ENCODE measurements at regions not wholly inside any gene's neighbourhood (a gene's known extent, or its start where the extent isn't known, plus 50 kb on each side); places are given as distances from the start of the nearest gene placed in this dataset.
"Not testable (repeated sequence)": the region's sequence is repeated elsewhere in the genome, so short reads cannot be mapped to it uniquely, and the experiment has no call there.

GRCh38 chr3:87673132-87673531 is 385.7 kb downstream of the CGGBP1 start:
- H3K9me3 ChIP-seq (ENCODE audit: low read length), result no peaks in the 10 kb centered on the region
- H3K36me3 ChIP-seq (ENCODE audit: insufficient read depth, low read length), result no peaks in the 10 kb centered on the region
- no peaks in the 10 kb centered on the region for H3K4me1 ChIP-seq (ENCODE audit: insufficient read depth, low read length)
- H3K27me3 ChIP-seq (ENCODE audit: insufficient read depth, low read length), result no peaks in the 10 kb centered on the region
- no peak overlapping the region for H2AFZ ChIP-seq (ENCODE audit: low read depth, low read length)
- no peak overlapping the region for H3K4me3 ChIP-seq (ENCODE audit: low read length)

GRCh38 chr3:87654184-87654583 is 377.8 kb upstream of the POU1F1 start:
- no peaks in the 10 kb centered on the region for H3K27me3 ChIP-seq (ENCODE audit: insufficient read depth, low read length)
- H3K9me3 ChIP-seq (ENCODE audit: low read length), result no peaks in the 10 kb centered on the region
- no peaks in the 10 kb centered on the region for H3K36me3 ChIP-seq (ENCODE audit: insufficient read depth, low read length)

DNA sequence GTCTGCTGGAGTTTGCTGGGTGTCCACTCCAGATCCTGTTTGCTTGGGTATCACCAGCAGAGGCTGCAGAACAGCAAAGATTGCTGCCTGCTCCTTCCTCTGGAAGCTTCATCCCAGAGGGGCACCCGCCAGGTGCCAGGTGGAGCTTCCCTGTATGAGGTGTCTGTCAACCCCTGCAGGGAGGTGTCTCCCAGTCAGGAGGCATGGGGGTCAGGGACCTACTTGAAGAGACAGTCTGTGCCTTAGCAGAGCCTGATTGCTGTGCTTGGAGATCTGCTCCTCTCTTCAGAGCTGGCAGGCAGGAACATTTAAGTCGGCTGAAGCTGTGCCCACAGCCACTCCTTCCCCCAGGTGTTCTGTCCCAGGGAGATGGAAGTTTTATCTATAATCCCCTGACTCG is 376.8 kb upstream of the POU1F1 start:
- not testable (repeated sequence) for H2AFZ ChIP-seq (ENCODE audit: low read depth, low read length); H3K9me3 ChIP-seq (ENCODE audit: low read length); H3K27me3 ChIP-seq (ENCODE audit: insufficient read depth, low read length); H3K4me3 ChIP-seq (ENCODE audit: low read length); H3K4me1 ChIP-seq (ENCODE audit: insufficient read depth, low read length); H3K36me3 ChIP-seq (ENCODE audit: insufficient read depth, low read length)

More at GRCh38 chr3:87654184-87654583, 377.8 kb upstream of the POU1F1 start:
- H2AFZ ChIP-seq (ENCODE audit: low read depth, low read length), result no peak overlapping the region
- no peaks in the 10 kb centered on the region for H3K4me1 ChIP-seq (ENCODE audit: insufficient read depth, low read length)
- no peak overlapping the region for H3K4me3 ChIP-seq (ENCODE audit: low read length)

DNA sequence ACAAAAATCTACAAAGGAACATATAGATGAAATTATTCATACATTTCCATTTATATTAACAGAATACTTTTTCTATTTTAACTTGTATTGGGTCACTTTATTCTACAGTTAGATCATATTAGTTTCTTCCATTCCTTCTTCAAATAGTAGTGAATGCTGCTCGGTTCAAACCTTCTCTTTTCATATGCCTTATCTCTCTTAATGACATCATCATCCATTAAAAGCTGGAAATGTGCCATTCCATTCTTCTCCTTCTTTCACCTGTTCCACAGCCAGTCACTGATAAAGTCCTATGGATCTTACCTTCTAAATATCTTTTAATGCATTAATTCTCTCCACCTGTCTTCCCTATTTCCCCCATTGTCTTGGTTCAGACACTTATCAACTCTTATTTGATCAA is 358.0 kb upstream of the POU1F1 start:
- Histone ChIP-seq H3K4me1 (ENCODE audit: insufficient read depth, low read length) (no peaks in the 10 kb centered on the region), H3K36me3 (ENCODE audit: insufficient read depth, low read length) (no peaks in the 10 kb centered on the region), H3K4me3 (ENCODE audit: low read length) (no peak overlapping the region), H3K27me3 (ENCODE audit: insufficient read depth, low read length) (no peaks in the 10 kb centered on the region), H2AFZ (ENCODE audit: low read depth, low read length) (no peak overlapping the region), H3K9me3 (ENCODE audit: low read length) (no peaks in the 10 kb centered on the region)

GRCh38 chr3:87627316-87627715 is 350.9 kb upstream of the POU1F1 start:
- no peaks in the 10 kb centered on the region for H3K4me1 ChIP-seq (ENCODE audit: insufficient read depth, low read length)
- no peaks in the 10 kb centered on the region for H3K27me3 ChIP-seq (ENCODE audit: insufficient read depth, low read length)
- no peak overlapping the region for H3K4me3 ChIP-seq (ENCODE audit: low read length)
- H2AFZ ChIP-seq (ENCODE audit: low read depth, low read length), result no peak overlapping the region
- H3K36me3 ChIP-seq (ENCODE audit: insufficient read depth, low read length), result no peaks in the 10 kb centered on the region
- no peaks in the 10 kb centered on the region for H3K9me3 ChIP-seq (ENCODE audit: low read length)

DNA sequence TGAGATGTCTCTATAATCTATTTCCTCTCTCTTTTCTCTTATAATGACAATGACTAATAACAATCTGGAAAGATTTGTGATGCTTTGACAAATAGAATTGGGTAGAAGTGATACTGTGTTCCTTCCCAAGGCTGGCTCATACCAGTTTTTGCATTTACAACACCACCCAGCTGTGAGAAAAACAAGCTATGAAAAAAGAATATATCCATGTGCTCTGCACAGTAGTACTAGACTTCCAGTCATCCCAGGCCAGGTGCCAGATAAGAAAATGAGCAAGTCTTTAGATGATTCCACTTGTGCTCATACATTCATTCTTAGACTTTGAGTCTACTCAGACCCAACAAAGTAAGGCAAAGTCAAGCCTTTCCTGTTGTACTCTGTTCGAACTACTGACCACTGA is 350.2 kb upstream of the POU1F1 start:
- no peaks in the 10 kb centered on the region for H3K4me1 ChIP-seq (ENCODE audit: insufficient read depth, low read length)
- no peaks in the 10 kb centered on the region for H3K9me3 ChIP-seq (ENCODE audit: low read length)
- no peak overlapping the region for H3K4me3 ChIP-seq (ENCODE audit: low read length)

DNA sequence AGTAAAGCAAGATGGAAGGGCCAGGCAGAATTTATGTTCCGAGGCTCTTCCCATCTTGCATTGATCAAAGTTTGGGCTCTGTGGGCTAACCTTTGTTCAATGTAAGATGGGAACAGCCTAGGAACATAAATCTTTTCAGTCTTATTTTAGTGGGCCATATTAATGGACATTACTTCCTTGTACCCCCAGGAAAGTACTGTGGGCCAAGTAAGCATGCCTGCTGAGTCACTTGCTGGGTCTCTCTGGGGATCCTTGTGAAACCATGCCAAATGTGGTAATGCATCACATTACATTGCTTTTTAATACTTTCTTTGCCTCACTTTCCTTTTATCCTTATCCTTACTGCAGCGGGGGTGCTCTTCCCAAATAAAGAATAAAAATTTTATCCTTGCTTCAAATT is 349.5 kb upstream of the POU1F1 start:
- no peaks in the 10 kb centered on the region for H3K4me1 ChIP-seq (ENCODE audit: insufficient read depth, low read length)
- no peaks in the 10 kb centered on the region for H3K27me3 ChIP-seq (ENCODE audit: insufficient read depth, low read length)
- no peaks in the 10 kb centered on the region for H3K9me3 ChIP-seq (ENCODE audit: low read length)
- H3K36me3 ChIP-seq (ENCODE audit: insufficient read depth, low read length), result no peaks in the 10 kb centered on the region
- H3K4me3 ChIP-seq (ENCODE audit: low read length), result no peak overlapping the region
- H2AFZ ChIP-seq (ENCODE audit: low read depth, low read length), result no peak overlapping the region

More for the DNA sequence above, 350.2 kb upstream of the POU1F1 start:
- Histone ChIP-seq H3K36me3 (ENCODE audit: insufficient read depth, low read length) (no peaks in the 10 kb centered on the region), H3K27me3 (ENCODE audit: insufficient read depth, low read length) (no peaks in the 10 kb centered on the region), H2AFZ (ENCODE audit: low read depth, low read length) (no peak overlapping the region)

- Histone ChIP-seq H3K4me1 (ENCODE audit: insufficient read depth, low read length) (no peaks in the 10 kb centered on the region), H3K27me3 (ENCODE audit: insufficient read depth, low read length) (no peaks in the 10 kb centered on the region), H3K9me3 (ENCODE audit: low read length) (no peaks in the 10 kb centered on the region), H2AFZ (ENCODE audit: low read depth, low read length) (no peak overlapping the region), H3K4me3 (ENCODE audit: low read length) (no peak overlapping the region), H3K36me3 (ENCODE audit: insufficient read depth, low read length) (no peaks in the 10 kb centered on the region)
Measured at GRCh38 chr3:87624860-87625259, 348.5 kb upstream of the POU1F1 start.

GRCh38 chr3:87621667-87622066 is 345.3 kb upstream of the POU1F1 start:
- H3K4me1 ChIP-seq (ENCODE audit: insufficient read depth, low read length), result no peaks in the 10 kb centered on the region
- H3K36me3 ChIP-seq (ENCODE audit: insufficient read depth, low read length), result no peaks in the 10 kb centered on the region
- no peak overlapping the region for H2AFZ ChIP-seq (ENCODE audit: low read depth, low read length)
- H3K4me3 ChIP-seq (ENCODE audit: low read length), result no peak overlapping the region
- H3K9me3 ChIP-seq (ENCODE audit: low read length), result no peaks in the 10 kb centered on the region
- H3K27me3 ChIP-seq (ENCODE audit: insufficient read depth, low read length), result no peaks in the 10 kb centered on the region

DNA sequence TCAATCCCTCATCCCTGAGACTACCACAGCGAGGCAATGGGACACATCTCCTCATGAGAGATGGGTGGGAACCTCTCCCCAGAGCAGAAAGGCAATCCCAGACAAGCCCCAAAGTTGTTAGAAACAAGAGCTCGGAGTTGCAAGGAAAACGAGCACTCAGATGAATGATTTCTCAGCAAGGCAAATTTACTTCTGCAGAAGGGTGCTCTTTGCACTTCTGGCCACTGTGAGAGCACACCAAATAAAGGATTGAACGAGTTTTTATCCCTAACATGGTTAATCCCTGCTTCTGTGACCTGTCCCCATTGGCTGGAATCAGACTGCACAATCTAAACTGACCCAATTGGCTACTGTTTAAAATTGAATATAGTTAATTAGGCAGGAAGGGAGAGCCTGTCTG is 339.1 kb upstream of the POU1F1 start:
- Histone ChIP-seq H3K9me3 (ENCODE audit: low read length) (no peaks in the 10 kb centered on the region), H3K4me3 (ENCODE audit: low read length) (no peak overlapping the region), H3K27me3 (ENCODE audit: insufficient read depth, low read length) (no peaks in the 10 kb centered on the region), H3K4me1 (ENCODE audit: insufficient read depth, low read length) (no peaks in the 10 kb centered on the region), H3K36me3 (ENCODE audit: insufficient read depth, low read length) (no peaks in the 10 kb centered on the region), H2AFZ (ENCODE audit: low read depth, low read length) (no peak overlapping the region)

DNA sequence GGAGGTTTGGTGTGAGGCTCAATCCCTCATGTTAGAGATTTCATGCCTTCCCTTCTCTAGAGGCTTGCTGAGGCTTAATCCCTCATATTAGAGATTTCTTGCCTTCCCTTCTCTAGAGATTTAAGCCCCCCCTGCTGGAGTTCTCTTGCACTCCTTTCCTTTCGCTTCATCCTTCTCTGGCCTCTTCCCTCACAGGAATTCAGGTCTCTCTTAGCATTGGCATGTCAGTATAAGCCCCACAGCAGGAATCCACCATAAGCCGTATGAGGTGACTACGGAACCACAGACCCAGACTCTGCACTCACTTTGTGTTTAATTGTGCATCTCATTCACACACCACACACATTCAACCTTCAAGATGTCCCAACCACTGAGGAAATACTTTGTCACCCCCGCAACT is 338.6 kb upstream of the POU1F1 start:
- H2AFZ ChIP-seq (ENCODE audit: low read depth, low read length), result no peak overlapping the region
- no peaks in the 10 kb centered on the region for H3K4me1 ChIP-seq (ENCODE audit: insufficient read depth, low read length)
- no peaks in the 10 kb centered on the region for H3K9me3 ChIP-seq (ENCODE audit: low read length)
- no peak overlapping the region for H3K4me3 ChIP-seq (ENCODE audit: low read length)
- H3K36me3 ChIP-seq (ENCODE audit: insufficient read depth, low read length), result no peaks in the 10 kb centered on the region
- no peaks in the 10 kb centered on the region for H3K27me3 ChIP-seq (ENCODE audit: insufficient read depth, low read length)

GRCh38 chr3:87607234-87607633 is 330.9 kb upstream of the POU1F1 start:
- H3K36me3 ChIP-seq (ENCODE audit: insufficient read depth, low read length), result no peaks in the 10 kb centered on the region
- H3K27me3 ChIP-seq (ENCODE audit: insufficient read depth, low read length), result no peaks in the 10 kb centered on the region
- H2AFZ ChIP-seq (ENCODE audit: low read depth, low read length), result no peak overlapping the region
- peaks cover 2% of the 10 kb centered on the region for H3K9me3 ChIP-seq (ENCODE audit: low read length)
- H3K4me3 ChIP-seq (ENCODE audit: low read length), result no peak overlapping the region
- no peaks in the 10 kb centered on the region for H3K4me1 ChIP-seq (ENCODE audit: insufficient read depth, low read length)

GRCh38 chr3:87595798-87596197 is 319.4 kb upstream of the POU1F1 start:
- H3K36me3 ChIP-seq (ENCODE audit: insufficient read depth, low read length), result no peaks in the 10 kb centered on the region

DNA sequence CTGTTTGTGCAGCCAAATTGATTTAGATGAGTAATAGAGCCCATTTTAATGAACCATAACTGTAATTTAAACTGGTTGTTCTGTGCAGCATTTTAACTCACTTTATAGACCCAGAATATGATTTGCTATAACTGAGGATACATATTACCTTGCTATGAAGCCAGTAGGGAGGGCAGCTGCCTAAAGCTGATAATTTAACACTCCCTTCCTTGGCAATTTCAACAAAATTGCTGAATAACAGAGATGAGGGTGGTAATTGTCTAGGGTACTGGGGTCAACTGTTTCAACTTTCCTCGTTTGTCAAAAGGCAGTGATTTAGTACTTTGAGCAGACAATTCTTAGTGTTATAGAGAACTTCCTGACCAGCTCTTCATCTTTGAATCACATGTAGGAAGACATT is 304.9 kb upstream of the POU1F1 start:
- Histone ChIP-seq H2AFZ (ENCODE audit: low read depth, low read length) (no peak overlapping the region), H3K27me3 (ENCODE audit: insufficient read depth, low read length) (no peaks in the 10 kb centered on the region), H3K36me3 (ENCODE audit: insufficient read depth, low read length) (no peaks in the 10 kb centered on the region), H3K9me3 (ENCODE audit: low read length) (no peaks in the 10 kb centered on the region), H3K4me3 (ENCODE audit: low read length) (no peak overlapping the region), H3K4me1 (ENCODE audit: insufficient read depth, low read length) (no peaks in the 10 kb centered on the region)

More at GRCh38 chr3:87595798-87596197, 319.4 kb upstream of the POU1F1 start:
- no peaks in the 10 kb centered on the region for H3K27me3 ChIP-seq (ENCODE audit: insufficient read depth, low read length)
- H2AFZ ChIP-seq (ENCODE audit: low read depth, low read length), result no peak overlapping the region
- H3K4me1 ChIP-seq (ENCODE audit: insufficient read depth, low read length), result no peaks in the 10 kb centered on the region
- no peaks in the 10 kb centered on the region for H3K9me3 ChIP-seq (ENCODE audit: low read length)
- H3K4me3 ChIP-seq (ENCODE audit: low read length), result no peak overlapping the region

All from neuron (in vitro differentiated cells).